AG04449 (cell line): ENCODE measurements at regions not wholly inside any gene's neighbourhood (a gene's known extent, or its start where the extent isn't known, plus 50 kb on each side); places are given as distances from the start of the nearest gene placed in this dataset.

Experiments
- CTCF ChIA-PET: fragments of 350-600 bp; formaldehyde crosslinking; extraction: SDS; loops from one replicate; lab custom pipeline; 2021; ENCODE audit warnings: antibody characterized with exemption; lab: Yijun Ruan, JAX
- POLR2A ChIA-PET: fragments of 400-600, 350-600 bp; formaldehyde crosslinking; extraction: SDS; loops from one replicate; lab custom pipeline; 2020; ENCODE audit warnings: antibody characterized with exemption, inconsistent platforms; lab: Yijun Ruan, JAX
- DNase-seq: peaks from one replicate; pipeline ENCODE4 v3.0.0-alpha.2; 2010; ENCODE audit warnings: low read depth, low spot score
- H3K4me3 ChIP-seq: 2 replicates; pipeline ENCODE4 v1.5.1; 2011; ENCODE audit warnings: low read depth, mild to moderate bottlenecking, control low read depth, low read length
- TF ChIP-seq, protein P1 (sequence below): IDR thresholded peaks from one replicate; pipeline ENCODE4 v1.5.1; 2011; ENCODE audit warnings: mild to moderate bottlenecking, moderate library complexity, low read length, control low read depth, inconsistent platforms; ENCODE audit not compliant: insufficient read depth; ENCODE audit errors: missing control alignments

DNA sequence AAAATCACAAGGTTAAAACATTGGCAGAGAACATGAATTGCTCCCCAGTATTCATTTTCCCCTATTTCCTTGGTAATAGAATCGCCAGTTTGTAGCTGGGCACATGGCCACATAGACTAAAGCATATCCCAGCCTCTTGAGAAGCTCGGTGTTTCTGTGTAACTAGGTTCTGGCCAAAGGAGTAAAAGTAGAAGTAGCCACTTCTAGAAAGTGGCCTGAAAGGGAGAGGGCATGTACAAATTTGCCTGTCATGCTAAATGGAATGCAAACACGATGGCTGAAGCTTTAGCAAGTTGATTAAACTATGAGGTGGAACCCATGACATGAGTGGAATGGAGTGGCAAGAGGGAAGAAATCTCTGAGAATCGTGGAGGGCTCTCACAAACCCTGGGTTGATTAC, 173.7 kb upstream of the EGLN3 start:
- POLR2A ChIA-PET: no interaction called here
- CTCF ChIA-PET: no interaction called here
- no peak overlapping the region for H3K4me3 ChIP-seq
- TF ChIP-seq, protein P1, sequence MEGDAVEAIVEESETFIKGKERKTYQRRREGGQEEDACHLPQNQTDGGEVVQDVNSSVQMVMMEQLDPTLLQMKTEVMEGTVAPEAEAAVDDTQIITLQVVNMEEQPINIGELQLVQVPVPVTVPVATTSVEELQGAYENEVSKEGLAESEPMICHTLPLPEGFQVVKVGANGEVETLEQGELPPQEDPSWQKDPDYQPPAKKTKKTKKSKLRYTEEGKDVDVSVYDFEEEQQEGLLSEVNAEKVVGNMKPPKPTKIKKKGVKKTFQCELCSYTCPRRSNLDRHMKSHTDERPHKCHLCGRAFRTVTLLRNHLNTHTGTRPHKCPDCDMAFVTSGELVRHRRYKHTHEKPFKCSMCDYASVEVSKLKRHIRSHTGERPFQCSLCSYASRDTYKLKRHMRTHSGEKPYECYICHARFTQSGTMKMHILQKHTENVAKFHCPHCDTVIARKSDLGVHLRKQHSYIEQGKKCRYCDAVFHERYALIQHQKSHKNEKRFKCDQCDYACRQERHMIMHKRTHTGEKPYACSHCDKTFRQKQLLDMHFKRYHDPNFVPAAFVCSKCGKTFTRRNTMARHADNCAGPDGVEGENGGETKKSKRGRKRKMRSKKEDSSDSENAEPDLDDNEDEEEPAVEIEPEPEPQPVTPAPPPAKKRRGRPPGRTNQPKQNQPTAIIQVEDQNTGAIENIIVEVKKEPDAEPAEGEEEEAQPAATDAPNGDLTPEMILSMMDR: no peak
- no peak for DNase-seq

- no peak overlapping the region for H3K4me3 ChIP-seq
- ChIA-PET POLR2A (no interaction called here), CTCF (no interaction called here)
- no peak for DNase-seq
- TF ChIP-seq, protein P1: no peak
These were observed 171.8 kb upstream of the EGLN3 start for GRCh38 chr14:34122650-34123049.

GRCh38 chr14:34122081-34122480, 171.2 kb upstream of the EGLN3 start:
- TF ChIP-seq, protein P1: no peak
- no peak overlapping the region for H3K4me3 ChIP-seq
- ChIA-PET CTCF (no interaction called here), POLR2A (no interaction called here)
- DNase-seq: no peak

DNA sequence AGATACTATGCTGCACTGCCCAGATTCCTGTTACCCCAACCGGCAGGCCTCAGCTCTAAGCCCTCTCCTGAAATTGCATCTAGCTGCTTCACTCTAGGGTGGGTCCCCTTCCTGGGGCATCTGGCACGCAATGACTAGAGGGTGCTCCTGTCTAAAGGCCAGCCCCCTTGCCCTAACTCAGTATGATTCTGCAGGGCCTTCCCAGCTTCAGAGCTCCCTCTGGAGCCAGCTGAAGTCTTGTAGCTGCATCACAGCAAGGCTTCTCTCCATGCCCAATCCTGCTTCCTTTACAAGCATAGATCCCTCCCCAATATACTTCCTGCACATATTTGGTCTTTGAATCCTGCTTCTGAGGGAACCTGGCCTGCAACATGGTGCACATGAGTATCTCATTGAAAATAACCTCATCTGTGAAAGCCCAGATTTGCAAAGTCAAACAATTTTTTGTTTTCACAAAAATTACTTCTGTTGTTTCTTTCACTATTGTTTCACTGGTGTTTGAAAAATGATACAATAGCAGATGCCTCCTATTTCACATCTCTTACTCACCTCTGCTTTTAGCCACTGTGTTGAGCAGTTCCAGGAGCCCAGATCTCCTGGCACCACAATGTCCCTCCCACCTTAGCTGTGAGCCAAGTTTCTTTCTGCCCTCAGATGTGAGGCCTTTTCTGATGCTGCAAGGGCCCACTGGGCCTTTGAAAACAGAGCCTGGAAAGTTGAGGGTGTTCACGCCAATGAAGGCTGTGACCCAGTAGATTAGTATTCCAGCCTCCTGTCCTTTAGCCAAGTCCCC, 169.5 kb upstream of the EGLN3 start:
- H3K4me3 ChIP-seq: no peak overlapping the region
- DNase-seq: no peak
- ChIA-PET POLR2A (no interaction called here), CTCF (no interaction called here)
- TF ChIP-seq, protein P1: no peak

DNA sequence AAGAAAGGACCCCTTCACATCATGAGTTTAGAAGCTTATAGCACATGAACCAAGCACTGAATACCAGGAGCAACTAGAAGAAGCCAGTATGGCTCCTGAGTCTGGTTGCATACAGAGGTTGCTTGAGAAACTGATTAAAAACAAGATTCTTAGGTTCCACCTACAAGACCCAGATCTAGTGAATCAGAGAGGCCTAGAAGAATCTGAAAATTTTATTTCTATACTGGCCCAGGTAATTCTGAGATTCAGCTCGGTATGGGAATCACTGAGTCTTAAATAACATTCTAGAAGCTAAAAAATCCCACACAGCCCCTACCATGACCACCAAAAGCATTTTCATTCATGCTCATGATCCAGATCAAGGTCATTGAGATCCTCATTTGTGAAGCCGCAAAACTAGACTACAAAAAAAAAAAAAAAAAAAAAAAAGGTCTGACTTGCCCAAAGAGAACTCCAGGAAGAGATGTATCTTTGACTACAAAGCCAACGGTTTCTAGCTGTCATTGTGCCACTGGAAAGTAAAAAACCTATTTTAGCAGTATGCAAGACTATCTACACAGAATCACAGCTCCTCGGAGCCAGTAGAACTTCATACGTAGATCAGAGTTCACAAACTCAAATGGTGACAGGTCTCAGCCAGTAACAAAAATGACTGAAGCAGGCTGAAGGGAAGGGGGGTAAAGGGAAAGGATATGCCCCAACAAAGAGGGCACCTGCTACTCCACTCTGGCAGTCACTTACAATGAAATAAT, 168.4 kb upstream of the EGLN3 start:
- ChIA-PET CTCF (interaction anchor here (1.2 kb wide), 1 partner anchor 21 kb away, joined by 5 read pairs; no protein-coding TSS in a partner anchor), POLR2A (no interaction called here)
- no peak overlapping the region for H3K4me3 ChIP-seq
- no peak for DNase-seq
- TF ChIP-seq, protein P1: no peak

DNA sequence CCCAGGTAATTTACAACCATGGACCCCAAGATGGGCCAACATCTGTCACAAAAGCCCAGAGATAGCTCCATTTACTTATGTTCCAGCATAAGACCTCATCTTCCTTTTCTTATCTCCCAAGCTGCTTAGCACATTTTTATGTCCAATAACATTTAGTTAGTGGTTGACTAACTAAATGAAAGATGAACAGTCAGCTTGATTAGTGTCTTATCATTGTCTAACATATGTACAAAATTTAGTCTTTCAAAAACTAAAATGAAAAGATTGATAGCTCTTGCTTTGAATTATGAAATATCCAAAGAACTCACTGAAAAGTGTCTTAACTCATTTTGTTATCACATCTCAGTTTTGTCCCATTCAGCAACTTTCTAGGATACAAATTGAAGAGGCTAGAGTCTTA, 163.1 kb upstream of the EGLN3 start:
- TF ChIP-seq, protein P1: no peak
- POLR2A ChIA-PET: no interaction called here
- no peak overlapping the region for H3K4me3 ChIP-seq
- no peak for DNase-seq
- CTCF ChIA-PET: interaction anchor here (0.9 to 1.5 kb wide), 3 partner anchors 15 to 265 kb away, joined by 3 to 7 read pairs (median 4); no protein-coding TSS in a partner anchor
